ENCODE measurements at regions not wholly inside any gene's neighbourhood (a gene's known extent, or its start where the extent isn't known, plus 50 kb on each side); places are given as distances from the start of the nearest gene placed in this dataset.

DNA sequence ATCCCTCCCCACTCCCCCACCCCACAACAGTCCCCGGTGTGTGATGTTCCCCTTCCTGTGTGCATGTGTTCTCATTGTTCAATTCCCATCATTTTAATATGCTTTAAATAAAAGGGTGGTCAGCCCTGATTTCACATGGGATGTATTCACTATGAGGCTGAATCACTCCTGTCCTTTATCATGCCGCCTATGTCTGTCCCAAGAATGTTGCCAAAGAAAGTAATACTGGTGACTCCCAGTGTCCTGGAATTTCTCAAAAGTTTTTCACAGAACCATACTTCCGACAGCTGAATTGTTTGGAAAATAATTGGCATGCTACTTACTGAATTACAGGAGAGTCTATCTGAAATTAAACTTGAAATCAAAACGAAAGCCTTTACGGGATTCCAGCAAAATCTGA is 217.7 kb downstream of the HAO1 start:
- no peak for TF ChIP-seq ZFP30 (CRISPR knock-in tag; IDR thresholded peaks at IDR 0.05)
- no peak for TF ChIP-seq TCF4 (CRISPR knock-in tag; IDR thresholded peaks at IDR 0.05; ENCODE audit: borderline replicate concordance)

Data from SK-N-SH treated with all-trans-retinoic acid at 6 μM for 48 hours (cell line).